Right kidney (tissue), 1 donor: ENCODE measurements at regions not wholly inside any gene's neighbourhood (a gene's known extent, or its start where the extent isn't known, plus 50 kb on each side); places are given as distances from the start of the nearest gene placed in this dataset.

Source experiments
- DNase-seq: peaks from one replicate; pipeline ENCODE4 v3.0.0-alpha.2; 2016

GRCh38 chr10:117638200-117638599 is 95.7 kb downstream of the EMX2 start:
- no peak for DNase-seq

- DNase-seq: no peak
These were observed 96.2 kb downstream of the EMX2 start for GRCh38 chr10:117638664-117639200.

- no peak for DNase-seq
These were observed 97.9 kb downstream of the EMX2 start for GRCh38 chr10:117640406-117640805.

- DNase-seq: no peak
These were observed 104.2 kb downstream of the EMX2 start for GRCh38 chr10:117646718-117647117.

GRCh38 chr10:117647306-117647705 is 104.8 kb downstream of the EMX2 start:
- no peak for DNase-seq

GRCh38 chr10:117651121-117651520 is 108.6 kb downstream of the EMX2 start:
- no peak for DNase-seq

GRCh38 chr10:117652228-117653169 is 110.0 kb downstream of the EMX2 start:
- DNase-seq: no peak

- DNase-seq: no peak
These were observed 110.6 kb downstream of the EMX2 start for GRCh38 chr10:117653170-117653515.

GRCh38 chr10:117654105-117654504 is 111.6 kb downstream of the EMX2 start:
- no peak for DNase-seq

- no peak for DNase-seq
These were observed 114.1 kb downstream of the EMX2 start for GRCh38 chr10:117656385-117657367.

- no peak for DNase-seq
These were observed 118.8 kb downstream of the EMX2 start for GRCh38 chr10:117661316-117661715.

- no peak for DNase-seq
These were observed 119.6 kb downstream of the EMX2 start for GRCh38 chr10:117662126-117662525.

- no peak for DNase-seq
These were observed 120.4 kb downstream of the EMX2 start for GRCh38 chr10:117662751-117663540.

- DNase-seq: no peak
These were observed 121.2 kb downstream of the EMX2 start for GRCh38 chr10:117663750-117664149.

GRCh38 chr10:117664288-117664687 is 121.7 kb downstream of the EMX2 start:
- no peak for DNase-seq

GRCh38 chr10:117666166-117666565 is 123.6 kb downstream of the EMX2 start:
- DNase-seq: no peak

- DNase-seq: no peak
These were observed 124.4 kb downstream of the EMX2 start for GRCh38 chr10:117666965-117667364.

GRCh38 chr10:117667831-117668230 is 125.3 kb downstream of the EMX2 start:
- DNase-seq: no peak

GRCh38 chr10:117668327-117669008 is 125.9 kb downstream of the EMX2 start:
- DNase-seq: no peak

GRCh38 chr10:117669122-117669521 is 126.6 kb downstream of the EMX2 start:
- no peak for DNase-seq
